PC-3 (cell line): ENCODE measurements at regions not wholly inside any gene's neighbourhood (a gene's known extent, or its start where the extent isn't known, plus 50 kb on each side); places are given as distances from the start of the nearest gene placed in this dataset.
"Not testable (repeated sequence)": the region's sequence is repeated elsewhere in the genome, so short reads cannot be mapped to it uniquely, and the experiment has no call there.

Source experiments
- CTCF ChIP-seq: fragments of 300-600 bp; sonication (generic); conservative IDR thresholded peaks from 2 replicates; pipeline ENCODE4 v1.5.1; 2017; ENCODE audit warnings: antibody characterized with exemption, low read depth, mild to moderate bottlenecking, low read length
- EZH2 ChIP-seq: fragments of 300-600 bp; sonication (generic); IDR thresholded peaks from one replicate; pipeline ENCODE4 v1.6.1; 2017; ENCODE audit warnings: antibody characterized with exemption, mild to moderate bottlenecking, low read length; ENCODE audit not compliant: unreplicated experiment
- EZH2phosphoT487 ChIP-seq: fragments of 300-600 bp; sonication (generic); IDR thresholded peaks from 2 replicates; pipeline ENCODE4 v1.6.1; 2018; ENCODE audit warnings: mild to moderate bottlenecking, antibody characterized with exemption, low read length, borderline replicate concordance

- not testable (repeated sequence) for TF ChIP-seq CTCF, EZH2phosphoT487, EZH2
These were observed 262.3 kb upstream of the POU1F1 start for GRCh38 chr3:87538722-87539121.
